ENCODE measurements at regions not wholly inside any gene's neighbourhood (a gene's known extent, or its start where the extent isn't known, plus 50 kb on each side); places are given as distances from the start of the nearest gene placed in this dataset.

GRCh38 chr12:72832024-72832423 lies 559.9 kb downstream of the TRHDE start:
- Histone ChIP-seq H3K4me1 (ENCODE audit: control insufficient read depth, insufficient read depth, low read length) (no peaks in the 10 kb centered on the region), H3K4me3 (ENCODE audit: low read depth in 2 of 2, low read length in 2 of 2) (no peak overlapping the region), H3K27ac (ENCODE audit: low read length) (no peak overlapping the region), H3K27me3 (ENCODE audit: control insufficient read depth, insufficient read depth, low read length) (no peaks in the 10 kb centered on the region), H3K36me3 (ENCODE audit: control insufficient read depth, insufficient read depth, low read length) (no peaks in the 10 kb centered on the region), H3K9me3 (ENCODE audit: control insufficient read depth, insufficient read depth, low read depth, low read length) (no peaks in the 10 kb centered on the region; the same call in 1 of the 2 replicates)
- ChIA-PET POLR2A (no interaction called here), CTCF (no interaction called here)
- intact Hi-C loops (cut with micrococcal nuclease; ENCODE audit: unreplicated experiment): no loop called here
- no TSS peak for BruUV-seq (replicated peaks)
- no peak for TF ChIP-seq TCF7L2 (IDR thresholded peaks at IDR 0.05; ENCODE audit: low read depth, low read length)
- TF ChIP-seq SIN3A (IDR thresholded peaks at IDR 0.05; ENCODE audit: borderline replicate concordance, insufficient read depth, low read depth, low read length): no peak
- no peak for TF ChIP-seq REST (IDR thresholded peaks at IDR 0.05; ENCODE audit: insufficient read depth in 1 of 2, low read depth in 2 of 2, low read length in 1 of 2)
- no peak for DNase-seq (ENCODE audit: low read depth, low spot score)
- in situ Hi-C loops (cut with HindIII; ENCODE audit: low pct_unique_long_range_greater_than_20kb, low sequenced_read_pairs): no loop called here
- no peak for ATAC-seq

GRCh38 chr12:72836194-72836593 lies 564.0 kb downstream of the TRHDE start:
- DNase-seq (ENCODE audit: low read depth, low spot score) (no peak), ATAC-seq (no peak)
- Histone ChIP-seq H3K27me3 (ENCODE audit: control insufficient read depth, insufficient read depth, low read length) (no peaks in the 10 kb centered on the region), H3K27ac (ENCODE audit: low read length) (no peak overlapping the region), H3K9me3 (ENCODE audit: control insufficient read depth, insufficient read depth, low read depth, low read length) (no peaks in the 10 kb centered on the region), H3K36me3 (ENCODE audit: control insufficient read depth, insufficient read depth, low read length) (no peaks in the 10 kb centered on the region), H3K4me1 (ENCODE audit: control insufficient read depth, insufficient read depth, low read length) (no peaks in the 10 kb centered on the region), H3K4me3 (ENCODE audit: low read depth in 2 of 2, low read length in 2 of 2) (no peak overlapping the region)
- TF ChIP-seq POLR2AphosphoS5 (IDR thresholded peaks at IDR 0.05; ENCODE audit: low read depth, low read length) (no peak), SIN3A (IDR thresholded peaks at IDR 0.05; ENCODE audit: borderline replicate concordance, insufficient read depth, low read depth, low read length) (no peak), CTCF (IDR thresholded peaks at IDR 0.05) (no peak), TCF7L2 (IDR thresholded peaks at IDR 0.05; ENCODE audit: low read depth, low read length) (no peak), REST (IDR thresholded peaks at IDR 0.05; ENCODE audit: insufficient read depth in 1 of 2, low read depth in 2 of 2, low read length in 1 of 2) (no peak)
- intact Hi-C loops (cut with micrococcal nuclease; ENCODE audit: unreplicated experiment): no loop called here
- in situ Hi-C loops (cut with HindIII; ENCODE audit: low pct_unique_long_range_greater_than_20kb, low sequenced_read_pairs): no loop called here
- ChIA-PET CTCF (no interaction called here), POLR2A (no interaction called here)
- no TSS peak for BruUV-seq (replicated peaks)

All from Panc1 (cell line).